GM12864 (cell line): ENCODE measurements at regions not wholly inside any gene's neighbourhood (a gene's known extent, or its start where the extent isn't known, plus 50 kb on each side); places are given as distances from the start of the nearest gene placed in this dataset.

Source experiments
- DNase-seq: peaks from one replicate; pipeline ENCODE4 v3.0.0-alpha.2; 2011; ENCODE audit warnings: low read depth
- H3K4me3 ChIP-seq: 2 replicates; pipeline ENCODE4 v1.5.1; 2011; ENCODE audit warnings: mild to moderate bottlenecking, low read depth, low read length, control low read depth
- CTCF ChIP-seq: IDR thresholded peaks from 2 replicates; pipeline ENCODE4 v1.5.1; 2011; ENCODE audit warnings: low read depth, mild to moderate bottlenecking, moderate library complexity, low read length, control low read depth, inconsistent platforms; ENCODE audit errors: missing control alignments

- no peak for DNase-seq
- H3K4me3 ChIP-seq: no peak overlapping the region
- no peak for TF ChIP-seq CTCF
Measured at GRCh38 chr2:182611009-182611408, 105.0 kb upstream of the DNAJC10 start.

GRCh38 chr2:182615036-182615435 is 101.0 kb upstream of the DNAJC10 start:
- no peak for DNase-seq

GRCh38 chr2:182616471-182617393 is 99.3 kb upstream of the DNAJC10 start:
- no peak overlapping the region for H3K4me3 ChIP-seq
- TF ChIP-seq CTCF: no peak
- no peak for DNase-seq

More at GRCh38 chr2:182615036-182615435, 101.0 kb upstream of the DNAJC10 start:
- TF ChIP-seq CTCF: no peak
- H3K4me3 ChIP-seq: no peak overlapping the region

- H3K4me3 ChIP-seq: no peak overlapping the region
- DNase-seq: no peak
- no peak for TF ChIP-seq CTCF
Measured at GRCh38 chr2:182618672-182619079, 97.4 kb upstream of the DNAJC10 start.

GRCh38 chr2:182619276-182619675 is 96.8 kb upstream of the DNAJC10 start:
- no peak for DNase-seq

GRCh38 chr2:182621191-182621590 is 94.9 kb upstream of the DNAJC10 start:
- H3K4me3 ChIP-seq: no peak overlapping the region
- no peak for DNase-seq
- TF ChIP-seq CTCF: no peak

More at GRCh38 chr2:182619276-182619675, 96.8 kb upstream of the DNAJC10 start:
- H3K4me3 ChIP-seq: no peak overlapping the region
- TF ChIP-seq CTCF: no peak
